NCI-H1694 treated with DMSO at 0.1 percent for 48 hours (cell line): ENCODE measurements at regions not wholly inside any gene's neighbourhood (a gene's known extent, or its start where the extent isn't known, plus 50 kb on each side); places are given as distances from the start of the nearest gene placed in this dataset.
"Not testable (repeated sequence)": the region's sequence is repeated elsewhere in the genome, so short reads cannot be mapped to it uniquely, and the experiment has no call there.

ENCODE experiments used
- DNase-seq: peaks from one replicate; lab custom pipeline; 2025; lab: John Stamatoyannopoulos, UW

- not testable (repeated sequence) for DNase-seq
Measured at GRCh38 chr5:12131020-12131419, 226.8 kb upstream of the CTNND2 start.

GRCh38 chr5:12125895-12126294 is 221.6 kb upstream of the CTNND2 start:
- DNase-seq, result no peak

- DNase-seq, result no peak
Measured at GRCh38 chr5:12119657-12120056, 215.4 kb upstream of the CTNND2 start.

- no peak for DNase-seq
Measured at GRCh38 chr5:12114075-12114474, 209.8 kb upstream of the CTNND2 start.

- no peak for DNase-seq
Measured at GRCh38 chr5:12113062-12113461, 208.8 kb upstream of the CTNND2 start.

GRCh38 chr5:12111261-12111660 is 207.0 kb upstream of the CTNND2 start:
- no peak for DNase-seq

- DNase-seq, result no peak
Measured at GRCh38 chr5:12110629-12111028, 206.4 kb upstream of the CTNND2 start.

- no peak for DNase-seq
Measured at GRCh38 chr5:12109075-12109688, 204.9 kb upstream of the CTNND2 start.

- no peak for DNase-seq
Measured at GRCh38 chr5:12102151-12102550, 197.9 kb upstream of the CTNND2 start.

- no peak for DNase-seq
Measured at GRCh38 chr5:12100542-12100941, 196.3 kb upstream of the CTNND2 start.

GRCh38 chr5:12099296-12099695 is 195.1 kb upstream of the CTNND2 start:
- DNase-seq, result no peak

- peak; percentile 67 for DNase-seq
Measured at GRCh38 chr5:12095808-12096281, 191.6 kb upstream of the CTNND2 start.

GRCh38 chr5:12093586-12093985 is 189.3 kb upstream of the CTNND2 start:
- DNase-seq, result no peak

GRCh38 chr5:12080761-12081160 is 176.5 kb upstream of the CTNND2 start:
- no peak for DNase-seq

GRCh38 chr5:12078286-12078685 is 174.0 kb upstream of the CTNND2 start:
- not testable (repeated sequence) for DNase-seq

GRCh38 chr5:12073426-12073825 is 169.2 kb upstream of the CTNND2 start:
- DNase-seq, result peak; percentile 24

- DNase-seq, result peak; percentile 6
Measured at GRCh38 chr5:12072441-12072840, 168.2 kb upstream of the CTNND2 start.

- no peak for DNase-seq
Measured at GRCh38 chr5:12071455-12071854, 167.2 kb upstream of the CTNND2 start.

- peak; percentile 89 for DNase-seq
Measured at GRCh38 chr5:12023614-12024241, 119.5 kb upstream of the CTNND2 start.

- DNase-seq, result peak; percentile 26
Measured at GRCh38 chr5:12022444-12022843, 118.2 kb upstream of the CTNND2 start.

- DNase-seq, result no peak
Measured at GRCh38 chr5:12019306-12019705, 115.1 kb upstream of the CTNND2 start.

- DNase-seq, result peak; percentile 48
Measured at GRCh38 chr5:12017007-12017406, 112.8 kb upstream of the CTNND2 start.

- DNase-seq, result peak; percentile 97
Measured at GRCh38 chr5:12016159-12016746, 112.0 kb upstream of the CTNND2 start.
